GM19463 (cell line): ENCODE measurements at regions not wholly inside any gene's neighbourhood (a gene's known extent, or its start where the extent isn't known, plus 50 kb on each side); places are given as distances from the start of the nearest gene placed in this dataset.
A peak's percentile ranks its signal among the peaks of the same experiment; 100 is the strongest.

Source experiments
- ATAC-seq: cut with Tn5 transposase; IDR thresholded peaks from one replicate; pipeline ENCODE4 v1.9.1; 2021; ENCODE audit warnings: mild to moderate bottlenecking, moderate library complexity; ENCODE audit not compliant: unreplicated experiment

DNA sequence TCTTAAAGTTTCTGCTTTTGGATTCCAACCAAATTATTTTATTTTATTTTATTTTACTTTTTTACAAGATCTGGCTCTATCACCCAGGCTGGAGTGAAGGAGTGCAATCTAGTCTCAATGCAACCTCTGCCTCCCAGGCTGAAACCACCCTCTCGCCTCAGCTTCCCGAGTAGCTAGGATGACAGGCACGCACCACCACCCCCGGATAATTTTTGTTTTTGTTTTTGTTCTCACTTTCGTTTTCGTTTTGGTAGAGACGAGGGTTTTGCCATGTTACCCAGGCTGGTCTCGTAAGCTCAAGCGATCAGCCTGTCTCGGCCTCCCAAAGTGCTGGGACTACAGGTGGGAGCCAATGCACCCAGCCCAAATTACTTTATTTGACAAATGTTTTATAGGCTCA is 219.8 kb downstream of the ETS1 start:
- peak; percentile 60 for ATAC-seq

DNA sequence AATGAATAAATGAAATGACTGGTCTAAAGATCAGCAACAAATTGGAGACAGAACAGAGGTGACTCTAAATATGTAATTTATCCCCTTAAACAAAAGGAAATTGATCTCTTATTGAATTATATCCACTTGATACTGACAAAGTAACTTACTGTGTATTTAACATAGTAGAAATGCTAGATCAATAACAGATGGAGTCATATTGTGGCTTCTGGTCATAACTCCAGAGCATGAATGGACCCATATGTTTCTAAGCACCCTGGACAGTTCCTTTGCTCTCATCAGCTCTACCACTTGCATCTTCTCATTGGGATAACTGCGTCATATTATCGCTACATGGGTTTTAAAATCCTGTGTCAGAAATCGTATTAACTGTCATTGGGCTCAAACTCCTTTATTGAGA is 222.3 kb downstream of the ETS1 start:
- ATAC-seq = no peak

DNA sequence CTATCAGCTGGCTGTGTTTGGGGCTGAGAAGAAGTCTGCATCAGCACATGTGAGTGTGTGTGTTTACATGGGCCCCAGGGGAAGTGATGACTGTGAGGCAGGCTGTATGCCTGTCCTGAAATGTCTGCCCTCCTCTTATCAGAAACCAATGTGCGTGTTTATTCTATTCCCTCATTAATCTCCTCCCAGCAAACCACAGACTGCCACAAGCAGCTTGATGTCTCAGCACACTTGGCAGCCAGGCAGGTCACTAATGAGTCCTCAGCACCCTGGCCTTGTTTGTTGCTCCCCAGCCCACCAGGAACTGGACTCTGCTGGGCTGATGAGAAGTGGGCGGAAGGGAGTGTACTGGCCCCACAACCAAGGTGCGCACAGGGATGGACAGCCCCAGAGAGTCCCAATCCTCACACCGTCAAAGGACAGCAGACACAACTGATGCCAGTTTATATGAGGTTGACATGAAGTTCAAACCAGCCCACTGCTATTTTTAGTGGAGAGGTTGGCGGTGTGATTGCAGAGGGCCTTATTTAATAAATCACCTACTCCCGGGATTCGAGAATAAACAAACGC is 225.8 kb downstream of the ETS1 start:
- no peak for ATAC-seq

DNA sequence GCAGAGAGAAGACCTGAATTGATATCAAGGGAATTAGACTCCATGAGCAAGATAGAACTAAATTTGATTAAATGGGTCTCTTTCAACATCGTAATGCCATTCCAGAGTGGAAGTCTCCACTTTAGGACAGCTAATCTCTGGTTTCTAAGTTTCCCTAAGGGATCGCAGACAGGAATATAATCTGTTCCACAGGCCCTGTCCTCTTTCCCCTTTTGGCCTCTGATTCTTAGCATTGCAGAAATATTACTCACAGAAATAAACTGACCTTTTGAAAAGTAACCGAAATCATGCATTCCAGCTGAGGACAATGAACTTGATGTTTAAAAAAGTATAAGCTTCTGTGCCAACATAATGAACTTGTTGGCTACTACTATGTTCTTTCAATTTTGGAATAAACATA is 227.8 kb downstream of the ETS1 start:
- no peak for ATAC-seq

DNA sequence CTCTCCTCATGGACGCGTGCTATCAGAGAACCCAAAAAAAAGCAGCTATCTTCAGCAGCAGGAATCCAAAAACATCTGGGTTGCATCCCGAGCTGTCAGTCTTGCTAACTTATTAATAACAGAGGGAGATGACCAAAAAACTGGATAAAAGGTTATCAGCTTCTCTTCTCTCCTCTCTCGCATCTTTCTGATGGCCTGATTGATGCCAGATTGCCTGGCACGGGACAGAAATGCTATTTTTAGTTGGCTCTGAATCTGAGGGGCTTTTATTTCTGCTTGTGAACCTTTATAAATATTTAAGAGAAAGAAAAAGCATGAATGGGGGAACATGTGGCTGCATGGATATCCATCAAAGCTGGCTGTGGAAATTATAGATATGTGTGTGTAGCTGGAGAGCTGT is 230.3 kb downstream of the ETS1 start:
- no peak for ATAC-seq

DNA sequence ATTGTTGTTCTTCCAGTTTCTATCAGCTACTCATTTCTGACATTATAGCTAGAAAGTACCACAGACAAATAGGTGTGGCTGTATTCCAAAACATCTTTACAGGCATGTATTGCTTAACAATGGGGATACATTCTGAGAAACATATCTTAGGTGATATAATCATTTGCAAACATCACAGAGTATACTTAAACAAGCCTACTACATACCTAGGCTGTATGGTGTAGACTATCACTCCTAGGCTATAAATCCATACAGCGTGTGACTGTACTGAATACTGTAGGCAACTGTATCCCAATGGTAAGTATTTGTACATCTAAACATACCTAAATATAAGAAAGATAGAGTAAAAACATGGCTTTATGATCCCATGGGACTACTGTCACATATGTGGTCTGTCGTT is 231.8 kb downstream of the ETS1 start:
- ATAC-seq = no peak

DNA sequence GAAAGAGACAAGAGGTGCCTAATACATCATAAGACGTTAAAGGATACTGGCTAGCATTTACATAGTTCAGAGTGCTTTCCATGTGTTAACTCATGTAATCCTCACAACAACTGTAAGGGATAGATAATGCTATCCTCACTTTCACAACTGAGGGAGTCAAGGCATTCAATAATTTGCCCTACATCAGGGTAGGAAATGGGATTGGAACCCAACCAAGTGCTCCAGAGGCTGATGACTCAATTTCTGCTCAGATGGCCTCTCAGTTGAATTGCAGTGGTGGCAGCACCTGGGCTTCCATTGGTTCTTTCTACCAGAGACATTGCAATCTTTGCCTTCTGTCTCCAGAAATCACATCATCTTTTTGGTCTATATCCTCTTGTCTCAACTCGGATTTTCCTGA is 232.9 kb downstream of the ETS1 start:
- no peak for ATAC-seq

DNA sequence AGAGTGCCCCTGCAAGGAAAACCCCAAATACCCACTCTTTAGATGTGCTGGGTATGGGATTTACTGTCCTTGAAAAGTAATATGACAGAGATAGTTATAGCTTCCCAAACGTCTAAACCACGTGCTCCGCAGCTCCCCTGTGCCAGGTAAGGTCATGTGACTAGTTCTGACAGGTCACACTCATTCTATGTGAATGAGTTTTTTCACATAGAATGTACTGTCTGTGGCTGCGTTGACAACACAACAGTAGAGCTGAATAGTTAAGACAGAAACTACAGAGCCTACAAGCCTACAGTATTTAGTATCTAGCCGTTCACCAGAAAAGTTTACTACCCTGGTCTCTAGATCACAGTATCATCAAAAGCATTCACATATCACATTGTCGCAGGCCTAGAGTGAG is 236.2 kb downstream of the ETS1 start:
- no peak for ATAC-seq

DNA sequence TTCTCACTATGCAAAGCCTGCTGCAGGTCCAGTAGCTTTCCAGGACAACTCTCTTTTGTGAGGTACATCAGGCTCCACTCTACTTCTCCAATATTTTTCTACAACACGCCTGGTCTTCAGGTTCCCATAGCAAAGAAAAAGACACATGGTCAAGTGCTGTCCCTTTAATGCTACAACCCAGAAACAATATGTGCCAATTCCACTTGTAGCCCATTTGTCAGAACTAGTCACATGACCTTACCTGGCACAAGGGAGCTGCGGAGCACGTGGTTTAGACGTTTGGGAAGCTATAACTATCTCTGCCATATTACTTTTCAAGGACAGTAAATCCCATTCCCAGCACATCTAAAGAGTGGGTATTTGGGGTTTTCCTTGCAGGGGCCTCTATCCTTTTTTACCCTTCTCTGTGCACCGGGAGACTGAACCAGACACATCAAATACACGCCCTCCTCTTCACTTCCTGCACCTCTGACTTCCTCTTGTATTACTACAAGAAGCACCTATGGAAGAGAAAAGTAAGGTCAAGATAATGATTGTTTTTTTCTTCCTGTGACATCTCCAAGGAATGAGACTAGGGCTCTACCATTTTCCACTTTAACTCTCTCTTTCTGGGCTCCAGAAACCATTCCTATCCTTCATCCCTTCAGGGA is 237.6 kb downstream of the ETS1 start:
- no peak for ATAC-seq

DNA sequence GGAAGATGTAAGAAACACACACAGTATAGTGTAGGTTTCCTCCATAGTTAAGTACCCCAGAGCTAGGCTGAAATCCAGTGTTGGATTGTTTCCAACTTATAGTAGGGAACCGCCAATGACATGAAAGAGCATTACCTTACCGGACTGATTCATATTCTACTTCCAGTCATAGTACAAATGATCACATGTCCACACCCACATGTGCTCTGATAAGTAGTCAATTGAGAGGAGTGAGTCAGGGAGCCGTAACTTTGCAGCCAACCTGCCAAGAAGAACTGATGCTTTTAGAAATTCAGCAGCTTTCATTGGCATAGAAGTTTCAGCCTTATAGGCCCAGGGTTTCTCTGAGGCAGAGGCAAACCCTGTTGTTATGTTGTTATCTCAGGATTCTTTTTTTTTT is 240.6 kb downstream of the ETS1 start:
- no peak for ATAC-seq

DNA sequence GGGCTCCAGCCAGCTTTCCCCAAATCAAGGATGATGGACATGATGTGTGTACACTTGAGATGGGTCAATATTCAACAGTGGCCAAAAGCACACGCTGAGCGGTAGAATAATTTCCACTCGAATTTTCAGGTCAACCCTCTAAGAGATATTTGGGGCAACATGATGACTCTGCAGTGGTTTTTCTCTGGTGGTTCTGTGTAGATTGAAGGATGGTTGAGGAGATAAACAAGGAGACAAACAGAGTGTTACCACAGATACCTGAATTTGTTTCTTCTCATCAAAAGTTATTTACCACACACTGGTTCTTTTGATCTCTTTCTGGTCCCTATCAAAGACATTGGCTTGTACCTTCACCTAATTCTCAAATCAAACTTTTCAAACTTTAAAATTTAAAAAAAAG is 242.0 kb downstream of the ETS1 start:
- ATAC-seq = no peak

DNA sequence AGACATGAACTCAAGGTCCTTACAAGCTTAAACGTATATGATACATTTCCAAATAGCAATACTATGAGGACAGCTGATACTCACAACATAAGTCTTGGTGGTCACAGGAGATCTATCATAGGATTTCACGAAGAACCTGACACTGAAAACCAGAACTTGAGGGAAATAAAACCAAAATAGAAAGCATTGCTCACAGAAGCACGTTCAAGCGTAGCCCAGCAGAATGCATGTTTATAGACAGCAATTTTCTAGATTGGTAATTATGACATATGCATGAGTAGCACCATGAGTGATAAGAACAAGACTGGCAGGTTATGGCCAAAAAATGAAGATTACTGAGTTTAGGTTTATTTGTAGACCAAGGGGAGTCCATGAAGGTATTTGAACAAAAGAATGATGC is 243.5 kb downstream of the ETS1 start:
- no peak for ATAC-seq

DNA sequence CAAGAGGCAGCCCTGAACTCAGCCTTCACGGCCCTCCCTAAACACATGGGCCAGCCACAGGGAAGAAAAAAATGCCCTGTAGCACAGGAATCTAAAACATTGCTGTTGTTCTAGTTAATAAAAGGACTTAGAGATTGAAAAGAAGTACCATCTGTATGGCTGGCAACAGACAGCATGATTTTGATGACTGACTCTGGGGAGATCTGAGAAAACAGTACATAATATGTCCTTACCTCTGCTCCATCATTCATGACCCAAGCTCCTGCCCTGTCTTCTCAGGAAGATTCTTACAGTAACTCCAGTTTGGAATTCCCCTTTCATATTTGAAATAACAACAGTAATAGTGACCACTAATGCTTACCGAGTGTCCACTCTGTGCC is 244.2 kb downstream of the ETS1 start:
- no peak for ATAC-seq

DNA sequence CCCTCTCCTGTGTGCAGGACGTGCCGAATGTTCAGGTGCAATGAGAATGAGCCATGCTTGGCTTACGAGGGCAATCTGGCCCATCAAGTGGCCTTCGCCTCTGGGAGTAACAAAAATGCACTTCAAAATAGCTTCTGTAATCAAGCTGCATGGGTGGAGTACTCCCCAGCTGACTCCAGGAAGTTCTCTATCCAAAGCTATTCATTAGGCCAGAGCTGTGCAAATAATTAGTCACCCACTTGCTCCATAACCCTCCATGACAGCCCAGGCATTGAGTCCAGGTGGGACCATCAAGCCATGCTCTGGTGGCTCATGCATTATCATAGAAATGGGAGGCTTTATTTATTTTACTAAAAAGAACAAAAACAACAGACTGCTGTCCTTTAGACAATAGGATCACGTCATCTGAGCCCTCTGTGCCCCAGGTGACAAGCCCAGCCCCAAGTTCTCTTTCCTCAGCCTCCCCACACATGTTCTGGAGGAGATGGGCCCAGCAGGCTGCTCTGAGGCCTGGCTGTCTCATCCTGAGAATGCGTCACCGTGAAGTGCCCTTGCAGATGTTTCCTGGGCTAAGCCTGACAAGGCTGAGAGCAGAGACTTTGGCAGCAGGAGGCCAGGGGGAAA is 244.7 kb downstream of the ETS1 start:
- ATAC-seq = peak; percentile 96

DNA sequence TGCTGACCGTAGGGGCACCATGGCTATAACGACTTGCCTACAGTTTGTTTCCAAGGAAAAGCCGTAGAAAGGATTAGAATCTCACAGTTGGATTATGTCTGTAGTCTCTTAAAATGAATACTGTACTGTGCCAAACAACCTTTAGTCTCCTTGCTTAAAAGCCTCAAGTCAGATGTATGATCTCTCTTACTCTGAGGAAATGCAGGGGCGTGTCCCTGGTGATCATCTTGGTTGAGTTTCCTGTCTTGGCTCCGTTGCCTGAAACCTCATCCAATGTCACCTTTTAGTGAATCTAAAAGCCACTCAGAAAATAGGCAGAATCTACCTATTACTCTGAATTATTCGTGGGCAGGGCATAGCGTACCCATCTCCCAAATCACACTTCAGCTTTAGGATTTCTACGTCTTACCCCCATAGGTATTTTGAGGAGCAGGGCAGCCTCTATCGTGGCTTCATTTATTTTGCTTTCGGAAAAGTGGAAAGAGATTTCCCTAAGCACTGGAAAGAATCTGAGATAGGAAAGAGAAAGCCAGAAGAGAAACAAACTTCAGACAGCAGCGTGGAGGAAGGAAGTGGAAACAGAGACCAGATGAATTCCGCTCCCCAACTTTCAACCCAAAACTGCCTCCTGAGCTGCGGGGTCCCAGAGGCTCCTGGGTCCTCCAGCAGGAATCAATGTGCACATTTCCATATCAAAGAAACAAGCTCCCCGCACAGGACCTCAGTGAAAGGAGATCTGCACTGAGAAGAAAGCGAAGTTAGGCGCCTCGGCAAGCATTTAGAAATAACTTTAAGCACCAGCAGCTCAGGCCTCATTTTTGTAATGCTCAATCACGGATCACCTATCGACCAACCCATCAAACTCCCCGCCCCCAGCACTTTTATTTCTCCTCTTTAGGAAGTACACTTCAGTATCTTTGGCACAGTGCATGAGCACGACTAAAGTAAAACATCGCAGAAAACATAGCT is 245.8 kb downstream of the ETS1 start:
- no peak for ATAC-seq

DNA sequence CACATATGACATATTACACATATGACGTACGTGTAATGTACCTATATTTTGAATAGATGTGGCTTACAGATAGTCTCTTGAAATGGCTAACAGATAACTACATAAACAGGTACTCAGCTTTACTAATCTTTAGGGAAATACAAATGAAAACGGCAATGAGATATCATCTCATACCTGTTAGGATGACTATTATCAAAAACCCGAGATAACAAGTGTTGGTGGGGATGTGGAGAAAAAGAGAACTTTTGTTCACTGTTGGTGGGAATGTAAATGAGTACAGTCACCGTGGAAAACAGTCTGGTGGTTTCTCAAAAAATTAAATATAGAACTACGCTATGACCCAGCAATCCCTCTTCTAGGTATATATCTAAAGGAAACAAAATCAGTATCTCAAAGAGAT is 247.6 kb downstream of the ETS1 start:
- ATAC-seq = no peak

DNA sequence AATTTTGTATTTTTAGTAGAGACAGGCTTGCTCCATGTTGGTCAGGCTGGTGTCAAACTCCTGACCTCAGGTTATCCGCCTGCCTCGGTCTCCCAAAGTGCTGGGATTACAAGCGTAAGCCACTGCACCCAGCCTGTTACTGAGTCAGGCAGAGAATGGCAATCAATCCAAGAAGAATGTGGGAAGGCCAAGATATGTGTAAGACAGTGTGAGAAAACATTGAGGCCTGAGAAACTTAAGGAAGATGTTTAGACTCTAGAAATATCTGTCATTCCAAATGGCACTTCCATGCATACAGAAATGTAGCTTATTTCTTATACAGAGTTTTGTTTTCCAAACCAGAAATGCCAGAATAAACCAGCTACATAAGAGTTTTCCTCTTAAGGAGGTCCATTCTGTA is 248.5 kb downstream of the ETS1 start:
- no peak for ATAC-seq

DNA sequence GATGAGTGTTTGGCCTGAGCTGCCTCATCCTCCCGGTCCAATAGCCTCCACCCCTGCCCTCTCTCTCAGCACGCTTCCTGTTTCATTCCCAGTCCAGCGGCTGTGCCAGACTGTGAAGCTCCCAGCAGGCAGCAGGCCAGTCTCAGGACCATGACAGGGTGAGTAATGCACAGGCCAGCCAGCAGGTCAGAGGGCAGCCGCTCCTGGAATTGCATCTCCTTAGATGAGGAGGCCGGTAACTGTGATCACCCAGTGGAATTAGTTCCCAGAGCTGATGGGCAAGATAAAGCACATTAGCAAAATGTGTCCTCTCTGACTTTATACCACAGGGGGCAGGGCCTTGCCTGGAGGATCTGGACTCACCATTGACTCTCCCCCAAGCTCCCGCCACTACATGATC is 251.2 kb downstream of the ETS1 start:
- no peak for ATAC-seq

DNA sequence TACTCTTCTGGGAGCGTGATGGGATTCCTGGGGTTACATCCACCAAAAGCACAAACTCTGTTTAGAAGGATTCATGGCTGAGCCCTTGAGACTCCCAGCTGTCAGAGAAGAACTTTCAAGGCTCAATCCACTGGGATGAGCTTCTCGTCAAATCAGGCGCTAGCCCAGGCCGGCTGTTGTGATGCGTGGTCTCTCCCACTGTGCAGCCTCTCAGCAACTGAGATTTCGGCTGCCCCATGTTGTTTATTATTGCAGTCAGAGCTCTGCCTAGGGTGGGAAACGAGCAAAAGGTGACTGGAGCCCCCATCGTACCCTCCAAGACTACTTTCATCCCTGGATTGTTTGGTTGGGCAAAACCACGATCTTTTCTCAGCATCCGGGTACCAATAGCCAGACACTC is 251.6 kb downstream of the ETS1 start:
- no peak for ATAC-seq

DNA sequence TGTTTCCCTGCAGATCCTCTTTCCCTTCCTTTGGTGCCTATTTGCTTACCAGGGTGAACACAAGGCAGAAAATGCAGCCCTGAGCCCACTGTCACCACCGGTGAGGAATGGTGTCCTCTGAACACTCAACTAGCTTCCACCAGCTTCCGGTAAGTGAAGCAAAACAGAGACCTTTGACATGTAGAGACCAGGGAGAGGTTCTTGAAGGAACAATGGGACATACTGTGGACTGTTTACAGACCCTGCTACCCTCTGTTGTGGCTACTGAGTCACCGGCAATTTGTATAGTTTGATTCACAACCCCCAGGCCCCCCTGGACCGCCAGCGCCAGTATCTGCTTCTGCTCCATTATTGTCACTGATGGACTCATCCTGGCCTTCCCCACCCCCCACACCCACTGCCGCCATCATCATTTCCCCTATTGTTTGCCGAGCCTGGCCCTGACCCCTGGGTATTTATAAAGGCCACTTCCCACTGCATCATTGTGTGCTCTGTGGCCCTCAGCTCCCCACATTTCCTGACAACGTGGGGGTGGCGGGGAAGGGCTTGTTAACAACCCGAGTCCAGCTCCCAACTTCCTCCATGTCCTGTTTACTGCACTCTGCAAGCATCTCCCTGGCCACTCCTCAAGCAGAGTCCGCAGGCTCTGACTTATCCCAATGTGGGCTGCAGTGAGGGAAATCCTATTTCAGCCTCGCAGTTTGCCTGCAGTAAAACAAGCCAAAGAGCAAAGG is 252.9 kb downstream of the ETS1 start:
- ATAC-seq = no peak

DNA sequence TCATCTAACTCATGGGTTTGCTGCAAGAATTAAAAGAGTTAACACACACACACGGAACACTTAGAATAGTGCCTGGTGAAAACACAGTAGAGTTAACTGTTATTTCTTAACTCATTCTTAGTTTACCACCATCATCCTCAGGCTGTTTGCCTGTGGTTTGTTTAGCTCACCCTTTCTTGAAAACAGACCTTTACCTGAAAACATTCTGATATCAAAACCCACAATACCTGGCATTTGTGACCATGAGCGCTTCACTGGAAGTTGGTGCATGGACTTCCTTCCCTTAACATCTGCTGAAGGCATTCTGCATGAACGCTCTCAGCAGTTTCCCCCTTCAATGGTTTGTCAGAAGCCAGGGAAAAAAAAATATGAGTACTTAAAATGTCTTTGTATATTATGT is 256.0 kb downstream of the ETS1 start:
- ATAC-seq = no peak
